ENCODE measurements at regions not wholly inside any gene's neighbourhood (a gene's known extent, or its start where the extent isn't known, plus 50 kb on each side); places are given as distances from the start of the nearest gene placed in this dataset.

DNA sequence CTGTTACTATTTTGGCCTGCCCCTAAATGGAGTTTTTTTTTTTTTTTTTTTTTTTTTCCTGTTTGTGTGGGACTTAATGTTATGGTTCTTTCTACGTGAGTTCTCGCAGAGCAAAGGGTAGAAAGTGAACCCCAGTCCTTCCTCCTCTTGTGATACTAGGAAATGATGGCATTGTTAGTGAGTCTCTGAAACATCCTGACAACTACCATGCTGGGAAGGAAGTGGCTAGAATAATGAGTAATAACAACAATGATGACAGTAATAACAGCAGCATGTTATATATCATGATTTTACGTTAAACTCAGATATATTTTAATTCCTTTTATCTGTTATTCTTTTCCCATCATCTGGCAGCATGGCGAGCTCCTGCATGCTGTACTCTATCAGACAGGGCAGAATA lies 216.2 kb upstream of the LINC00305 start:
- H3K36me3 ChIP-seq (replicated peaks in 1 of 2; ENCODE audit: control insufficient read depth in 2 of 2, insufficient read depth in 2 of 2, low read length in 2 of 2): no peaks in the 10 kb centered on the region
- H2BK120ac ChIP-seq (ENCODE audit: low read depth, low read length): no peak overlapping the region
- no peak for DNase-seq (ENCODE audit: low spot score)
- H2BK12ac ChIP-seq (ENCODE audit: low read length): no peak overlapping the region
- H3K4me2 ChIP-seq (ENCODE audit: insufficient read depth, low read length, poor library complexity, severe bottlenecking): no peak overlapping the region
- no CpG with 5 or more reads among the region's 4 CpGs for WGBS, 2 donors (ENCODE audit: extremely low coverage in 2 of 2, insufficient read length in 2 of 2, insufficient replicate concordance in 1 of 2)
- no peak overlapping the region for H3K9ac ChIP-seq (ENCODE audit: low read depth, low read length, poor library complexity)
- H3K4ac ChIP-seq (ENCODE audit: low read length): no peak overlapping the region
- no peaks in the 10 kb centered on the region for H3K79me1 ChIP-seq (ENCODE audit: low read depth, low read length)
- H3K18ac ChIP-seq (ENCODE audit: low read length): no peak overlapping the region
- H4K91ac ChIP-seq (ENCODE audit: low read depth, low read length, poor library complexity): no peak overlapping the region
- H2BK5ac ChIP-seq (ENCODE audit: low read length): no peak overlapping the region
- no peak overlapping the region for H2AK5ac ChIP-seq (ENCODE audit: low read depth, low read length)
- no peaks in the 10 kb centered on the region for H3K4me1 ChIP-seq (ENCODE audit: control insufficient read depth in 2 of 2, insufficient read depth in 1 of 2, low read depth in 1 of 2, low read length in 2 of 2)
- H3K23ac ChIP-seq (ENCODE audit: low read depth, low read length, poor library complexity): no peak overlapping the region
- H3K27me3 ChIP-seq (ENCODE audit: control insufficient read depth in 3 of 3, insufficient read depth in 3 of 3, low read depth in 1 of 3, low read length in 3 of 3): no peaks in the 10 kb centered on the region
- no peak overlapping the region for H2AFZ ChIP-seq (ENCODE audit: low read length)
- no peak overlapping the region for H4K8ac ChIP-seq (ENCODE audit: low read depth, low read length)
- no peak overlapping the region for H3K4me3 ChIP-seq (ENCODE audit: low read length in 2 of 2)
- H3K9me3 ChIP-seq (replicated peaks in 1 of 2; ENCODE audit: control insufficient read depth in 2 of 2, insufficient read depth in 1 of 2, low read depth in 1 of 2, low read length in 2 of 2): peaks cover 0 to 2% of the 10 kb centered on the region in 2 donors
- H3K14ac ChIP-seq (ENCODE audit: low read length): no peak overlapping the region
- H3K27ac ChIP-seq (replicated peaks; ENCODE audit: low read length): no peak overlapping the region
- H2BK15ac ChIP-seq (ENCODE audit: low read length): no peak overlapping the region

DNA sequence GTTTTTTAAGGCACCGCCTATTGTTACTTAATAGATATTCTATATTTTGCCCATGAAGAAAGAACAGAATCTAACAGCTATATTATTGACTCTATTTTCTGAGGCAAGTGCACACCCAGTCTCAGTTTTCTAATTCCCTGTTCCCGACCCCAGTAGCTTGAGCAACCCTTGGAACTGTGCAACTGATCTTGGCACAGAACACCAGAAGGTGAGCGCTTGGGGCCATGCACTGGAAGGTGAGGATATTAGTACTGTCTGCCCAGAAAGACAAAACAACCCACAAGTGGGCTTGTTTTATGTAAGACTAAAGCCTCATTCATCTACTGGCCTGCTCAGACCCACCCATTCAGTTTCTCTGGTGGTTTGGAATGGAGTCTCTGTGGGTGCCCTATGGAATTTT lies 188.8 kb upstream of the LINC00305 start:
- Histone ChIP-seq H2AK5ac (ENCODE audit: low read depth, low read length) (no peak overlapping the region), H3K4me2 (ENCODE audit: insufficient read depth, low read length, poor library complexity, severe bottlenecking) (no peak overlapping the region), H3K79me1 (ENCODE audit: low read depth, low read length) (no peaks in the 10 kb centered on the region), H3K36me3 (replicated peaks in 1 of 2; ENCODE audit: control insufficient read depth in 2 of 2, insufficient read depth in 2 of 2, low read length in 2 of 2) (no peaks in the 10 kb centered on the region), H3K27me3 (ENCODE audit: control insufficient read depth in 3 of 3, insufficient read depth in 3 of 3, low read depth in 1 of 3, low read length in 3 of 3) (no peaks in the 10 kb centered on the region), H3K27ac (replicated peaks; ENCODE audit: low read length) (no peak overlapping the region), H4K91ac (ENCODE audit: low read depth, low read length, poor library complexity) (no peak overlapping the region), H2BK15ac (ENCODE audit: low read length) (no peak overlapping the region), H3K14ac (ENCODE audit: low read length) (no peak overlapping the region), H3K9ac (ENCODE audit: low read depth, low read length, poor library complexity) (no peak overlapping the region), H3K4me1 (ENCODE audit: control insufficient read depth in 2 of 2, insufficient read depth in 1 of 2, low read depth in 1 of 2, low read length in 2 of 2) (no peaks in the 10 kb centered on the region), H3K9me3 (replicated peaks in 1 of 2; ENCODE audit: control insufficient read depth in 2 of 2, insufficient read depth in 1 of 2, low read depth in 1 of 2, low read length in 2 of 2) (no peaks in the 10 kb centered on the region), H3K18ac (ENCODE audit: low read length) (no peak overlapping the region), H2BK120ac (ENCODE audit: low read depth, low read length) (no peak overlapping the region), H2AFZ (ENCODE audit: low read length) (no peak overlapping the region), H3K23ac (ENCODE audit: low read depth, low read length, poor library complexity) (no peak overlapping the region), H3K4ac (ENCODE audit: low read length) (no peak overlapping the region), H3K4me3 (ENCODE audit: low read length in 2 of 2) (no peak overlapping the region), H2BK5ac (ENCODE audit: low read length) (no peak overlapping the region), H2BK12ac (ENCODE audit: low read length) (no peak overlapping the region), H4K8ac (ENCODE audit: low read depth, low read length) (no peak overlapping the region)
- DNase-seq (ENCODE audit: low spot score): no peak
- WGBS, 2 donors (ENCODE audit: extremely low coverage in 2 of 2, insufficient read length in 2 of 2, insufficient replicate concordance in 1 of 2): no CpG with 5 or more reads among the region's 3 CpGs

DNA sequence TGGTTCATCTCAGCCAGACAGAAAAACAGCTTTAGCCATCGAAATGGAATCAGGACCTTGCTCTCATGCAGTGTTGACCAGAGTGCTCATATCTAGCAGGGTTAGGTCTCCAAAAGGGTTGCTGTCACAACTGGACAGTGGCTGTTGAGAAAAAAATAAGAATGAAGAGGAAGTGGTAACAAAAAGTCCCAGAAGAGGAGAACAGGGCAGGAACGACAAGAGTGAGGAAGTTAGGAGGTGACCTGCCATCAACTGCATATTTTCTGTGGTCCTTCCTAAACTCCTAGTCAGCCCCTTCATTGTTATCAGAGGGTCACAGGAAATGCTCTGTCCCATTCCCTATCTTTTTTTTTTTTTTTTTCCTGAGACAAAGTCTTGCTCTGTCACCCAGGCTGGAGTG lies 188.1 kb upstream of the LINC00305 start:
- Histone ChIP-seq H3K36me3 (replicated peaks in 1 of 2; ENCODE audit: control insufficient read depth in 2 of 2, insufficient read depth in 2 of 2, low read length in 2 of 2) (no peaks in the 10 kb centered on the region), H2BK5ac (ENCODE audit: low read length) (no peak overlapping the region), H3K4me2 (ENCODE audit: insufficient read depth, low read length, poor library complexity, severe bottlenecking) (no peak overlapping the region), H2AFZ (ENCODE audit: low read length) (no peak overlapping the region), H2BK120ac (ENCODE audit: low read depth, low read length) (no peak overlapping the region), H3K23ac (ENCODE audit: low read depth, low read length, poor library complexity) (no peak overlapping the region), H3K27me3 (ENCODE audit: control insufficient read depth in 3 of 3, insufficient read depth in 3 of 3, low read depth in 1 of 3, low read length in 3 of 3) (no peaks in the 10 kb centered on the region), H3K27ac (replicated peaks; ENCODE audit: low read length) (no peak overlapping the region), H3K4ac (ENCODE audit: low read length) (no peak overlapping the region), H2AK5ac (ENCODE audit: low read depth, low read length) (no peak overlapping the region), H2BK12ac (ENCODE audit: low read length) (no peak overlapping the region), H2BK15ac (ENCODE audit: low read length) (no peak overlapping the region), H3K9me3 (replicated peaks in 1 of 2; ENCODE audit: control insufficient read depth in 2 of 2, insufficient read depth in 1 of 2, low read depth in 1 of 2, low read length in 2 of 2) (no peaks in the 10 kb centered on the region), H3K14ac (ENCODE audit: low read length) (no peak overlapping the region), H3K4me3 (ENCODE audit: low read length in 2 of 2) (no peak overlapping the region), H4K8ac (ENCODE audit: low read depth, low read length) (no peak overlapping the region), H3K4me1 (ENCODE audit: control insufficient read depth in 2 of 2, insufficient read depth in 1 of 2, low read depth in 1 of 2, low read length in 2 of 2) (no peaks in the 10 kb centered on the region), H3K9ac (ENCODE audit: low read depth, low read length, poor library complexity) (no peak overlapping the region), H4K91ac (ENCODE audit: low read depth, low read length, poor library complexity) (no peak overlapping the region), H3K18ac (ENCODE audit: low read length) (no peak overlapping the region), H3K79me1 (ENCODE audit: low read depth, low read length) (no peaks in the 10 kb centered on the region)
- no peak for DNase-seq (ENCODE audit: low spot score)
- no CpG with 5 or more reads among the region's 2 CpGs for WGBS, 2 donors (ENCODE audit: extremely low coverage in 2 of 2, insufficient read length in 2 of 2, insufficient replicate concordance in 1 of 2)

DNA sequence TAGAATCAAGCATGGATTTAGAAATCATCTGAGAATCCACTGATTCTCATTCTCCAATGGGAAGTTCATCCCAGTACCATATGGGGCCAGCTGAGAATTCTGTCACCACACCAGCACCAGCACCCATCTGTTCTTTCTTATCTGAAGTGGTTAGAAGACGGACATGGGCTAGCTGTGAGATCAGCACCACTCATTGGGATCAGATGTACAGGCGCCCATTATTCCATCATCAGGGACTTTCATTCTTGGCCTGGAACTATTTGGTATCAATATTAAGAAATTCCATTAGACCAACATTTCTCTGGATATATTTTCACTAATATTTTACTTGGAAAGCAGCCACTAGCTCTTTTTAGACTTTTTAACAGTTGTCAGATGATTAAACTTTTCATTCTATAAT lies 185.9 kb upstream of the LINC00305 start:
- H3K4me2 ChIP-seq (ENCODE audit: insufficient read depth, low read length, poor library complexity, severe bottlenecking): no peak overlapping the region
- no peaks in the 10 kb centered on the region for H3K79me1 ChIP-seq (ENCODE audit: low read depth, low read length)
- H3K18ac ChIP-seq (ENCODE audit: low read length): no peak overlapping the region
- no peak overlapping the region for H3K4ac ChIP-seq (ENCODE audit: low read length)
- H4K91ac ChIP-seq (ENCODE audit: low read depth, low read length, poor library complexity): no peak overlapping the region
- H3K23ac ChIP-seq (ENCODE audit: low read depth, low read length, poor library complexity): no peak overlapping the region
- H2AFZ ChIP-seq (ENCODE audit: low read length): no peak overlapping the region
- H3K4me3 ChIP-seq (ENCODE audit: low read length in 2 of 2): no peak overlapping the region
- no peak overlapping the region for H3K9ac ChIP-seq (ENCODE audit: low read depth, low read length, poor library complexity)
- no peak overlapping the region for H3K14ac ChIP-seq (ENCODE audit: low read length)
- no peak overlapping the region for H2BK120ac ChIP-seq (ENCODE audit: low read depth, low read length)
- H3K36me3 ChIP-seq (replicated peaks in 1 of 2; ENCODE audit: control insufficient read depth in 2 of 2, insufficient read depth in 2 of 2, low read length in 2 of 2): no peaks in the 10 kb centered on the region
- H2BK5ac ChIP-seq (ENCODE audit: low read length): no peak overlapping the region
- no peak overlapping the region for H2BK12ac ChIP-seq (ENCODE audit: low read length)
- H2BK15ac ChIP-seq (ENCODE audit: low read length): no peak overlapping the region
- no CpG with 5 or more reads among the region's 2 CpGs for WGBS, 2 donors (ENCODE audit: extremely low coverage in 2 of 2, insufficient read length in 2 of 2, insufficient replicate concordance in 1 of 2)
- DNase-seq (ENCODE audit: low spot score): no peak
- no peak overlapping the region for H4K8ac ChIP-seq (ENCODE audit: low read depth, low read length)
- no peak overlapping the region for H3K27ac ChIP-seq (replicated peaks; ENCODE audit: low read length)
- no peaks in the 10 kb centered on the region for H3K27me3 ChIP-seq (ENCODE audit: control insufficient read depth in 3 of 3, insufficient read depth in 3 of 3, low read depth in 1 of 3, low read length in 3 of 3)
- no peaks in the 10 kb centered on the region for H3K9me3 ChIP-seq (replicated peaks in 1 of 2; ENCODE audit: control insufficient read depth in 2 of 2, insufficient read depth in 1 of 2, low read depth in 1 of 2, low read length in 2 of 2)
- H3K4me1 ChIP-seq (ENCODE audit: control insufficient read depth in 2 of 2, insufficient read depth in 1 of 2, low read depth in 1 of 2, low read length in 2 of 2): no peaks in the 10 kb centered on the region
- no peak overlapping the region for H2AK5ac ChIP-seq (ENCODE audit: low read depth, low read length)
